ENCODE measurements at regions not wholly inside any gene's neighbourhood (a gene's known extent, or its start where the extent isn't known, plus 50 kb on each side); places are given as distances from the start of the nearest gene placed in this dataset.

GRCh38 chr6:113475392-113475791, 381.8 kb upstream of the MARCKS start:
- CTCF ChIA-PET, result no interaction called here
- TF ChIP-seq FOS (IDR thresholded peaks at IDR 0.05; ENCODE audit: borderline replicate concordance, insufficient read depth, low read length), result no peak
- TF ChIP-seq POLR2AphosphoS5 (IDR thresholded peaks at IDR 0.05; ENCODE audit: insufficient read depth, low read depth, low read length), result no peak
- TF ChIP-seq MAX (IDR thresholded peaks at IDR 0.05; ENCODE audit: insufficient read depth, insufficient read length), result no peak
- H3K27me3 ChIP-seq (ENCODE audit: control insufficient read depth in 2 of 2, insufficient read depth in 2 of 2, low read length in 2 of 2), result no peaks in the 10 kb centered on the region
- no peak overlapping the region for H3K9ac ChIP-seq (replicated peaks; ENCODE audit: extremely low read depth, insufficient read depth, low read length)
- intact Hi-C loops (cut with micrococcal nuclease), result no loop called here
- BruUV-seq (replicated peaks), result no TSS peak
- H3K4me1 ChIP-seq (ENCODE audit: control insufficient read depth, extremely low read depth, insufficient read depth, low read length), result no peaks in the 10 kb centered on the region
- no peak overlapping the region for H3K4me3 ChIP-seq (replicated peaks in 1 of 3; ENCODE audit: insufficient read depth in 1 of 3, low read depth in 1 of 3, low read length in 3 of 3)
- H3K9me3 ChIP-seq (replicated peaks; ENCODE audit: control insufficient read depth, insufficient read depth, low read length), result no peaks in the 10 kb centered on the region
- no peaks in the 10 kb centered on the region for H3K9me1 ChIP-seq (replicated peaks; ENCODE audit: control insufficient read depth, extremely low read depth, insufficient read depth, low read length)
- H4K20me1 ChIP-seq (replicated peaks; ENCODE audit: control insufficient read depth, extremely low read depth, insufficient read depth, low read length), result no peaks in the 10 kb centered on the region
- H3K36me3 ChIP-seq (ENCODE audit: control insufficient read depth in 2 of 2, extremely low read depth in 1 of 2, insufficient read depth in 2 of 2, low read length in 2 of 2), result no peaks in the 10 kb centered on the region
- no peak overlapping the region for H3K4me2 ChIP-seq (ENCODE audit: insufficient read depth, low read length)
- DNase-seq (ENCODE audit: low read depth, low spot score), result no peak
- no peaks in the 10 kb centered on the region for H3K79me2 ChIP-seq (ENCODE audit: control insufficient read depth, insufficient read depth, low read length)
- no peak overlapping the region for H3K27ac ChIP-seq (ENCODE audit: insufficient read depth, low read depth, low read length)
- dilution Hi-C loops (cut with MboI; ENCODE audit: extremely low pct_ligation_motif_present, low sequenced_read_pairs), result no loop called here
- no peak overlapping the region for H2AFZ ChIP-seq (ENCODE audit: low read depth, low read length)
- no peak for FAIRE-seq
- POLR2A ChIA-PET, result no interaction called here

GRCh38 chr6:113476937-113477839, 380.0 kb upstream of the MARCKS start:
- BruUV-seq (replicated peaks), result no TSS peak
- Histone ChIP-seq H3K27ac (ENCODE audit: insufficient read depth, low read depth, low read length) (no peak overlapping the region), H2AFZ (ENCODE audit: low read depth, low read length) (no peak overlapping the region), H3K4me1 (ENCODE audit: control insufficient read depth, extremely low read depth, insufficient read depth, low read length) (no peaks in the 10 kb centered on the region), H3K9me3 (replicated peaks; ENCODE audit: control insufficient read depth, insufficient read depth, low read length) (no peaks in the 10 kb centered on the region), H3K27me3 (ENCODE audit: control insufficient read depth in 2 of 2, insufficient read depth in 2 of 2, low read length in 2 of 2) (no peaks in the 10 kb centered on the region), H3K4me2 (ENCODE audit: insufficient read depth, low read length) (no peak overlapping the region), H3K9me1 (replicated peaks; ENCODE audit: control insufficient read depth, extremely low read depth, insufficient read depth, low read length) (no peaks in the 10 kb centered on the region), H4K20me1 (replicated peaks; ENCODE audit: control insufficient read depth, extremely low read depth, insufficient read depth, low read length) (no peaks in the 10 kb centered on the region), H3K36me3 (ENCODE audit: control insufficient read depth in 2 of 2, extremely low read depth in 1 of 2, insufficient read depth in 2 of 2, low read length in 2 of 2) (no peaks in the 10 kb centered on the region), H3K9ac (replicated peaks; ENCODE audit: extremely low read depth, insufficient read depth, low read length) (no peak overlapping the region), H3K79me2 (ENCODE audit: control insufficient read depth, insufficient read depth, low read length) (no peaks in the 10 kb centered on the region), H3K4me3 (replicated peaks in 1 of 3; ENCODE audit: insufficient read depth in 1 of 3, low read depth in 1 of 3, low read length in 3 of 3) (no peak overlapping the region)
- FAIRE-seq (peak; percentile 50), DNase-seq (ENCODE audit: low read depth, low spot score) (no peak)
- ChIA-PET CTCF (interaction anchor here (1.0 kb wide), 1 partner anchor 12 kb away, joined by 3 read pairs; no protein-coding TSS in a partner anchor), POLR2A (interaction anchor here (0.7 kb wide), 1 partner anchor 377 kb away, joined by 5 read pairs; no protein-coding TSS in a partner anchor)
- no peak for TF ChIP-seq JUN (IDR thresholded peaks at IDR 0.05; ENCODE audit: borderline replicate concordance, insufficient read depth, insufficient read length, low read depth)
- TF ChIP-seq POLR2AphosphoS5 (IDR thresholded peaks at IDR 0.05; ENCODE audit: insufficient read depth, low read depth, low read length), result no peak
- no peak for TF ChIP-seq MAX (IDR thresholded peaks at IDR 0.05; ENCODE audit: insufficient read depth, insufficient read length)
- TF ChIP-seq FOS (IDR thresholded peaks at IDR 0.05; ENCODE audit: borderline replicate concordance, insufficient read depth, low read length), result peak; percentile 9
- dilution Hi-C loops (cut with MboI; ENCODE audit: extremely low pct_ligation_motif_present, low sequenced_read_pairs) (no loop called here), intact Hi-C loops (cut with micrococcal nuclease) (no loop called here)

All from endothelial cell of umbilical vein (primary cell).